Endothelial cell of umbilical vein (primary cell): ENCODE measurements at regions not wholly inside any gene's neighbourhood (a gene's known extent, or its start where the extent isn't known, plus 50 kb on each side); places are given as distances from the start of the nearest gene placed in this dataset.

Experiments
- BruUV-seq: library from RNA; stranded (reverse); fragments of 400-500 nt; replicated peaks from 2 replicates; lab custom pipeline; 2021; lab: Mats Ljungman, UMichigan
- CTCF ChIA-PET: fragments of 300-600, 350-600 bp; sonication (Branson Sonifier 250); formaldehyde crosslinking; loops from one replicate; lab custom pipeline; 2021; ENCODE audit warnings: antibody characterized with exemption, inconsistent platforms; lab: Charles Lee
- POLR2A ChIA-PET: fragments of 300-600, 350-600 bp; sonication (Branson Sonifier 250); formaldehyde crosslinking; loops from one replicate; lab custom pipeline; 2021; ENCODE audit warnings: antibody characterized with exemption, inconsistent platforms; lab: Charles Lee
- DNase-seq: peaks from one replicate; pipeline ENCODE4 v3.0.0-alpha.2; 2011; ENCODE audit warnings: low read depth, low spot score
- FAIRE-seq: peaks from 2 replicates; lab custom pipeline; 2011; peaks lifted over from hg19 to GRCh38; lab: Jason Lieb, UNC
- H2AFZ ChIP-seq: 2 replicates; pipeline ENCODE4 v1.6.0; 2012; ENCODE audit warnings: low read depth, low read length, control low read depth, inconsistent platforms
- H3K27ac ChIP-seq: 2 replicates; pipeline ENCODE4 v1.5.1; 2011; ENCODE audit warnings: low read depth, mild to moderate bottlenecking, control low read depth, low read length, moderate library complexity; ENCODE audit not compliant: insufficient read depth
- H3K27me3 ChIP-seq, 2 experiments: 2 replicates each; pipeline versions ENCODE4 v1.6.0 to v1.6.1; 2011; ENCODE audit warnings: low read length in 2 of 2, mixed read lengths in 1 of 2; ENCODE audit not compliant: control insufficient read depth in 2 of 2, insufficient read depth in 2 of 2
- H3K36me3 ChIP-seq, 2 experiments: 2 replicates in 1 of 2; 3 replicates in 1 of 2; pipeline ENCODE4 v1.5.1; 2011; ENCODE audit warnings: low read length in 2 of 2, mild to moderate bottlenecking in 1 of 2, moderate library complexity in 1 of 2; ENCODE audit not compliant: control insufficient read depth in 2 of 2, insufficient read depth in 2 of 2; ENCODE audit errors: extremely low read depth in 1 of 2
- H3K4me1 ChIP-seq: 3 replicates; pipeline ENCODE4 v1.5.1; 2011; ENCODE audit warnings: mild to moderate bottlenecking, low read length; ENCODE audit not compliant: control insufficient read depth, insufficient read depth; ENCODE audit errors: extremely low read depth
- H3K4me2 ChIP-seq: 2 replicates; pipeline ENCODE4 v1.6.1; 2011; ENCODE audit warnings: low read length, control low read depth, mixed read lengths; ENCODE audit not compliant: insufficient read depth
- H3K4me3 ChIP-seq, 3 experiments: fragments of 200-600 bp in 1 of 3; sonication (generic), shearing (Covaris generic) in 1 of 3; replicated peaks in 1 of 3; 2 replicates each; pipeline ENCODE4 v1.5.1; 2011 to 2016; ENCODE audit warnings: control low read depth in 3 of 3, low read length in 3 of 3, mild to moderate bottlenecking in 2 of 3, inconsistent platforms in 1 of 3, low read depth in 1 of 3, moderate library complexity in 1 of 3; ENCODE audit not compliant: insufficient read depth in 1 of 3
- H3K79me2 ChIP-seq: 2 replicates; pipeline ENCODE4 v1.6.0; 2012; ENCODE audit warnings: low read length, inconsistent platforms; ENCODE audit not compliant: control insufficient read depth, insufficient read depth
- H3K9ac ChIP-seq: replicated peaks from 2 replicates; pipeline ENCODE3; 2011; ENCODE audit warnings: low read length, control low read depth; ENCODE audit not compliant: insufficient read depth; ENCODE audit errors: extremely low read depth
- H3K9me1 ChIP-seq: replicated peaks from 3 replicates; pipeline ENCODE4 v1.6.0; 2011; ENCODE audit warnings: mild to moderate bottlenecking, low read length; ENCODE audit not compliant: control insufficient read depth, insufficient read depth; ENCODE audit errors: extremely low read depth
- H3K9me3 ChIP-seq: replicated peaks from 2 replicates; pipeline ENCODE4 v1.5.1; 2012; ENCODE audit warnings: low read length, inconsistent platforms; ENCODE audit not compliant: control insufficient read depth, insufficient read depth
- H4K20me1 ChIP-seq: replicated peaks from 2 replicates; pipeline ENCODE3; 2011; ENCODE audit warnings: mild to moderate bottlenecking, low read length; ENCODE audit not compliant: control insufficient read depth, insufficient read depth; ENCODE audit errors: extremely low read depth
- EZH2 ChIP-seq: IDR thresholded peaks from 2 replicates; pipeline ENCODE4 v1.6.1; 2012; ENCODE audit warnings: borderline replicate concordance, low read depth, mild to moderate bottlenecking, moderate library complexity, low read length, inconsistent platforms; ENCODE audit not compliant: severe bottlenecking
- FOS ChIP-seq: IDR thresholded peaks from 2 replicates; pipeline ENCODE4 v1.6.1; 2011; ENCODE audit warnings: mild to moderate bottlenecking, low read length, moderate library complexity, borderline replicate concordance; ENCODE audit not compliant: insufficient read depth
- GATA2 ChIP-seq: IDR thresholded peaks from 2 replicates; pipeline ENCODE4 v1.7.0; 2011; ENCODE audit warnings: low read depth, mild to moderate bottlenecking, moderate library complexity, mixed read lengths, low read length; ENCODE audit not compliant: insufficient read length, insufficient read depth
- JUN ChIP-seq: IDR thresholded peaks from 2 replicates; pipeline ENCODE4 v1.6.1; 2011; ENCODE audit warnings: borderline replicate concordance, low read depth; ENCODE audit not compliant: insufficient read length, insufficient read depth
- MAX ChIP-seq: IDR thresholded peaks from 2 replicates; pipeline ENCODE4 v1.6.1; 2011; ENCODE audit not compliant: insufficient read depth, insufficient read length
- MYC ChIP-seq: IDR thresholded peaks from one replicate; pipeline ENCODE4 v1.6.1; 2011; ENCODE audit warnings: mild to moderate bottlenecking, low read depth, low read length
- POLR2A ChIP-seq: IDR thresholded peaks from 2 replicates; pipeline ENCODE4 v1.6.1; 2012; ENCODE audit warnings: low read depth, mild to moderate bottlenecking, control low read depth, low read length
- POLR2AphosphoS5 ChIP-seq: IDR thresholded peaks from 2 replicates; pipeline ENCODE4 v1.6.1; 2012; ENCODE audit warnings: low read depth, mild to moderate bottlenecking, control low read depth, low read length, moderate library complexity; ENCODE audit not compliant: insufficient read depth
- dilution Hi-C: fragments of 300-500 bp; cut with MboI; formaldehyde crosslinking; loops from one replicate; pipeline ENCODE4 v1.15.0; 2019; ENCODE audit warnings: low sequenced_read_pairs; ENCODE audit not compliant: extremely low pct_ligation_motif_present
- intact Hi-C: fragments of 100-400 bp; cut with micrococcal nuclease; formaldehyde crosslinking; loops from one replicate; pipeline ENCODE4 v1.10.0; 2022

GRCh38 chr17:74126179-74126900 is 77.1 kb upstream of the RPL38 start:
- no peak for TF ChIP-seq GATA2
- TF ChIP-seq POLR2A: no peak
- TF ChIP-seq EZH2: no peak
- TF ChIP-seq JUN: no peak
- TF ChIP-seq MYC: no peak
- no peak for TF ChIP-seq FOS
- no peak for TF ChIP-seq POLR2AphosphoS5
- no peak for TF ChIP-seq MAX
- Histone ChIP-seq H3K9me3 (peaks cover 4% of the 10 kb centered on the region), H3K36me3 (no peaks in the 10 kb centered on the region), H3K4me1 (no peaks in the 10 kb centered on the region), H4K20me1 (no peaks in the 10 kb centered on the region), H3K79me2 (no peaks in the 10 kb centered on the region), H2AFZ (no peak overlapping the region), H3K27me3 (no peaks in the 10 kb centered on the region), H3K9me1 (no peaks in the 10 kb centered on the region), H3K9ac (no peak overlapping the region), H3K4me3 (no peak overlapping the region), H3K27ac (no peak overlapping the region), H3K4me2 (no peak overlapping the region)
- ChIA-PET POLR2A (interaction anchor here (0.7 kb wide), 1 partner anchor 35 kb away, joined by 5 read pairs; no protein-coding TSS in a partner anchor), CTCF (no interaction called here)
- intact Hi-C loops (no loop called here), dilution Hi-C loops (no loop called here)
- FAIRE-seq (no peak), DNase-seq (no peak)
- no TSS peak for BruUV-seq
